ENCODE measurements at regions not wholly inside any gene's neighbourhood (a gene's known extent, or its start where the extent isn't known, plus 50 kb on each side); places are given as distances from the start of the nearest gene placed in this dataset.

DNA sequence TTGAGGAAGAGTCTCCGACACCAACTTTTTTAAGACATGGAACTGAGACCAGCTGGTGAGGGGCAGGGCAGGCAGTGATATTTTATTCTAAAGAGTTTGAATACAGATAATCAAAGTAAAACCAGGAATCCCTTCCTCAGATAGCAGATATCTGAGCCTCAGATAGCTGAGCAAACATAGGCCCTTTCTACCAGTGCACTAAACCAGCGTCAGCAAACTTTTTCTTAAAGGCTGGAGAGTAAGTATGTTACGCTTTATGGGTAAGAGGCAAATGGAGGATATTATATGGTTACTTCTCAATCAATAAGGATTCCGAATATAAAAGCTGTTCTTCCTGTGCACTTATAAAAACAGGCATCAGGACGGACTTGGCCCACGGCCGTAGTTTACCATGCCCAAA, 73.9 kb downstream of the WNT5A start:
- no peak for FAIRE-seq
- no peak for DNase-seq (ENCODE audit: low spot score in 2 of 2)

DNA sequence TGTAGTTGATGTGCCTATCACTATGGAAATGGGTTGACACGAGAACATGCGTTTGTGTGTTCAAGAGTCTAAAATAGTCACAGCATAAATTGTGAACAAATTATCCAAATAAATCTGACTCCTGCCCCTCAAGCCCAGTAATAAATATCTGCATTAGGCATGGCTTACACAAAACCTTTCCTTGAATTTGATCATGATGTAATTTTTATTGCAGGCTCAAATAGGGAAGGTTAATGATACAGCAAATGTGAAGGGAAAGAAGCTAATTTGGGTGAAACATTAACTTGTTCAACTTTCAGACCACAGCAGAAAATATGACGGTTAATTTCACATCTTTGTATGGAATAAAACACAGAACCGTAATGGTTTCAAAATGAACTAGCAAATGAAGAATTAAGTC, 74.6 kb downstream of the WNT5A start:
- DNase-seq (ENCODE audit: low spot score in 2 of 2), result no peak
- no peak for FAIRE-seq

DNA sequence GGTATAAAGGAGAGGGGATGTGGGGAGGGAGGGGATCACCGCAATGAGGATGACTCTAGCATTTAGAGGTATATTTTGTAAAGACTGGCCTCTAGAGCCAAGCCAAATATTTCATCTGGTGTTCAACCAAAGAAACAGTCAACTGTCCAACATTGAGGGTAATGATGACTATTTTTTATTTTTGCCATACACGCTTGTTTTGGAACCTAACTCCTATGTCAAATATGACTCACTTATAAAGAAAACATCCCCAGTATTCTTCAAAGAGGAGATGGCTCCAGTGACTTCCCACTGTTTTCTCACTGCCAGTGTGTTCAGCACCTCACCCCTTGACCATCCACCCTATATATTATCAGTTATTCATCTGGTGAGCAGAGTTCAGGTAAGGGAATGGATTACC, 77.3 kb downstream of the WNT5A start:
- no peak for FAIRE-seq
- no peak for DNase-seq (ENCODE audit: low spot score in 2 of 2)

DNA sequence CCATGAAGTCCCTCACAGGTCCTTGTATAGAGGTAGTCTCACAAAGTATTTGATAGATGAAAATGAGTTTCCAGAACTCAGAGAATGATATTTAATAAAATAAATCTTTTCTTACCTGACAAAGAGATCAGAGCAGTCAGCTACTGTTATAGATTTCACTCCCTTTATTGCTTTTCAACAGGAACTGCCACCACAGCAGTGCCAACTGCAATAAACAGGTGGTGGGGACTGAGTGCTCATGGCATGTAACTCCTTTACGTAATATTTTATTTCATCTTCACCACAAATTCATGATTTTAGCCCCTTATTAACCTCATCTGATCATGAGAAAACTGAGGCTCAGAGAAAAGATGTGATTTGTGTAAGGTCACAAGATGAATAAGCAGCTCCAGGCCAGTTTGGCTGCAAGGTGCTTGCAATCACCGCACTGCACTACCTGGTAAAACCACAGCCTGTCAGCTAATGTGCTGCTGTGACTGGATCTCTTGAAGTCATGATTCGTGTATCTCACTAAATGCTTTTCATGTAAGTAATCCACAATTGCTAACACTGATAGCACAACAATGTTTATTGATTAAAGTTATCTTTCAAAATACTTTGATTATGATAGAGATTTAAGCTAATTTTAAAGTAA, 78.8 kb downstream of the WNT5A start:
- no peak for FAIRE-seq
- no peak for DNase-seq (ENCODE audit: low spot score in 2 of 2)

DNA sequence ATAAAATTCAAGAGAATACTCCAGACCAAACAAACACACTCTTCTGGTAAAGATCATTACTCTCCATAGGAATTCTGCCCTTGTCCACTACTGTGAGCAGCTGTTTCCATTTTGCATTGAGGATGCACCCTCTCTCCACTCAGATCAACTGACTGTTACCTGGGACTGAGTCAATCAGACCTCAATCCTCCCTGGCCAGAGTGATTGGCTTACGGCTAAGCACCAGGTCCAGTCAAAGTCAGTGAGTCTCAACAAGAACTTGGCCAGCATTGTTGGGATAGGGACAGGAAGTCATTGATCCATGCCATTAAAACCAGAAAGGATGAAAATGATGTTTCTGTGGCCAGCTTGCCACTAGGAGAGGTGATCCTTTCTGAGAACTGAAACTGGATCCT, 79.7 kb downstream of the WNT5A start:
- no peak for DNase-seq (ENCODE audit: low spot score in 2 of 2)
- no peak for FAIRE-seq

DNA sequence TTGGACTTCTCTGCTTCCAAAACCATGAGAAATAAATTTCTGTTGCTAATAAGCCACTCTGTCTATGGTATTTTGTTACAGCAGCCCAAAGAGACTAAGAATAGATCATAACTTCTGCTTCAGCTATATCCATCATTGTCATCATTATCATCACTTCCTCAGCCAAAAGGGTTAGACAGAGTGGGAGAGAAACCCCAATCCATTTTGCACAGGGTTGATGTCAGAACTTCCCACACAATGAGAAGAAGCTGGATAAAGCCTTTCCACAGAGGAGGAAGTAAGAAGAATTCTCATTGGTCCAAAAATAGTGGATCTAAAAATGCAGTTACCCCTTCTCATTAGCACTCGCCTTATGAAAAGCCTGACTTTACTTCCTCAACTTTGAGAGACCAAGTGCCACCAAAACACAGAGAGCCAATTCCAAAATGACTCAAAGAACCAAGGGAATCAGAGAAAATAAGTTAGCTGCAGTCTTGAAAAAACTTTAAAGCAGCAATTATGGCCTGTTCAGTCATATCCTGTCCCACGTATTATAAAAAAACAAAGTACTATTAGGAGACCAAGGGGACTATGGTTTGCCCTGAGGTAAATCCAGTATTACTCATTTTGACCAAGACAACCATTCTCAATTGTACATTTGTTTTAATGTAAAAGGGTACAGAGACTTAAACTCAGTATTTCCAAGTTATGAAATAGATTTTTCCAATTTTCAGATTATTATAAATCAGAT, 80.2 kb downstream of the WNT5A start:
- no peak for FAIRE-seq
- no peak for DNase-seq (ENCODE audit: low spot score in 2 of 2)

DNA sequence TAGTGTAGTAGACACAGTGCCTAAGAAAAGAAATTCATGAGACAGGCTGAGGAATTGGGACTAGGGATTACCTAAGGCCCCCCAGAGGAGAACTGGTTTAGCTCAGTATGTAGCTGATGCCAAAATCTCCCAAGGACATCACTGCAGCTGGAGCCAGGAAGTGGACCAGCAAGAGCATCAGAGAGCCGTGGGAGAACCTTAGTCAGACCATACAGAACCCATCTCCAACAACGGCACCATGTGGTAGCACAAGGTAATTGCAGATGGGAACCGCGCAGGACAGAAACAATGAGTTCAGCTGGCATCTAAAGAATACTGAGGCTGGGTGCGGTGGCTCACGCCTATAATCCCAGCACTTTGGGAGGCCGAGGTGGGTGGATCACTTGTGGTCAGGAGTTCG, 81.7 kb downstream of the WNT5A start:
- DNase-seq (ENCODE audit: low spot score in 2 of 2) (no peak), FAIRE-seq (no peak)

DNA sequence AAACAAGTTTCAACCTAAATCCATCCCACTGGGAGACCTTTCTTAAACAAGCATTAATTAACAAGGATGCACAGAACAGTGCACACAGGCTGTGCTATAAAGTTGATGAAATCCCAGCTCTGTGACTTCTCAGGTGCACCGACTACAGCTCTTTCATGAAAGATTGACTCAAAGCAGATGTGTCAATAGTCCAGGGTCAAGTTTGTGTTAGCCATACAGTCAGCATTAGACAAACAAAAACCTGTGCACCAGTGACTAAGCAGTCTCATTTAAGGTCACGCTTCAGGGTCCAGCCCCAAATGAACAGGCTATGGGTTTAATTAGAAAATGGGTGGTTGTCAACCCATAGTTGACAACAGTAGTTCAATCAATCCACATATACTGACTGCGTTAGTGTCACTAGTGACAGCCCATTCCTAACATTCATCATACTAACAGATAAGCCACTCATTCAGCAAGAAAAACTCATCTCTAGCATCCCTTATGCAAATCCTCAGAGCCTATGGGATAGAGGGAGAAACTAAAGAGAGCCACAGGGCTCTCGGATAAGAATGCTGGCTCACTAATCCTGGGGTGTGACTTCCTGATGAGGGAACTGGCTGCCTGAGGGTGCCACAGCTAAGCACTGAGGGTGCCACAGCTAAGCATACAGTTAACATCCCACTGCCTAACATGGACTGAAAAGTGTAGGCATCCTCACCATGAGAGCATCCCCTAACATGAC, 84.1 kb downstream of the WNT5A start:
- no peak for DNase-seq (ENCODE audit: low spot score in 2 of 2)
- FAIRE-seq, result no peak

DNA sequence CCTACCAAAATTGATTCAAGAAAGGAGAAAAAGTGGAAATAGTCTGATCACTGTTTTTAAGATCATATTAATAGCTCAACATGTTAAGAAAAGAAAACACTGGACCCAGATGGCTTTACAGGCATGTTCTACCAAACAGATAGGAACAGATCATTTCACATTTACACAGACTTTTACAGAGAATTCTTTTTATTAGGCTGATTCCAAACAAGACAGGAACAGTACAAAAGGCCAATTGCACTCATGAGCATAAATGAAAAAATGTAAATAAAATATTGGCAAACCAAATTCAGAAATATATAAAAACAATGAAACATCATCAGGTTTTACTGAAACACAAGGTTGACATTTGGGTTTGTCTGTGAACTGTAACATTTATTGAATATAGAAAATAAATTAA, 106.5 kb downstream of the WNT5A start:
- FAIRE-seq (no peak), DNase-seq (ENCODE audit: low spot score in 2 of 2) (no peak)

DNA sequence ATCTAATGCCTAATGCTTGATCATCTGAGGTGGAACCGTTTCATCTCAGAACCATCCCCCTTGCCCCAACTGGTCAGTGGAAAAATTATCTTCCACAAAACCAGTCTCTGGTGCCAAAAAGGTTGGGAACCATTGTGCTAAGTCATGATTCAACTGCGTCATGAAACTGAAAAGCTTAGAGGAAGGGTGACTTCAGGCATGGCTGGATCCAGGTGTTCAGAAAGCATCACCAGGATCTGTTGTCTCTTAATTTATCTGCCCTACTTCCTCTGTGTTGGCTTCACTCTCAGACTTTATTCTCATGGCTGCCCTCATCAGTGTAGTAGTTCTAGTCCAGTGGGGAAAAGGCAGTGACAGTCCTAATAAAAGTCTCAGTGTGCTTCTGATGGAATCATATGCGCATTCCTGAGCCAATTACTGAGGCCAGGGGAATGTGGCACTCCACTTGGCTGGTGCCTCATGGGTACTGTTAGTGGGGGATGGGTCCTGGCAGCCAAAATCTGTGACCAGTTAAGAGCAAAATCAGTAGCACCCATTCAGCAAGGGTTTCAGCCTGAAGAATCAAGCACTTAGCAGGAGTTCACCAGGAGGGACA, 110.3 kb downstream of the WNT5A start:
- DNase-seq (ENCODE audit: low spot score in 2 of 2) (no peak), FAIRE-seq (no peak)

DNA sequence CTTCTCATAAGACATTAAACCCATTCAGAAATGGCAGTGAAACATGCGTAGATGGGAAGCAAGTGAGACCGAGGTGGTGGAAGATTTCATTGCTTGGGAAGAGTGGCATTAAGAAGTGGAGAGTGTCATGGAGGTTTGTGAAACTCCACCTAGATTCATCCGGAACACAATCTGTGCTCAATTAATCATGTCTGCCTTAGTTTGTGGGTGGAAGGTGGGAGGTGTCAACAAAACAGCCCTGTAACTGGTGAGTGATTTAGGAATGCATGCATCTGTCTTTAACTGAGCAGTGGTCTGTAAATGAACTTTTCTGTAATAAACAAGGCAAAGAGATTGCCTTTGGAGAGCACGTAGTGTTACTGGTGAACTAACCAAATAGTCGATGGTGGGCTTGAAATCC, 113.7 kb downstream of the WNT5A start:
- no peak for DNase-seq (ENCODE audit: low spot score in 2 of 2)
- no peak for FAIRE-seq

DNA sequence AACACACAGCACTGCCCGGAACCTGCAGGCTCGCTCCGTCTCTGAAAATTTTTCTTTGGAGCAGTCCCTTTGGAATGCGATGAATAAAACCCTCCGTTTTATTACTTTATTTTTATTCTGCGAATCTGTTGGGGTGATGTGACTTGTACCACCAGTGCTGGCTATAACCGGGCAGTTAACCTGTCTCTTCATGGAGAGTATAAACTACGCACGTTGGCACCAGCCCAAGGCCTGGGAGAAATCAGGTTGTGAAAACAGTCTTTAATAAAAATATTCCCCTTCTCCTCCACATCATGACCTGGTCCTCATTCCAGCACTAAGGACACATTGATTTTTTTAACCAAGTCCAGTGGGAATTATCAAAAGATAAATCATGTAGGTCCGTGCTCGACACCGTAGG, 116.8 kb downstream of the WNT5A start:
- FAIRE-seq (no peak), DNase-seq (ENCODE audit: low spot score in 2 of 2) (no peak)

DNA sequence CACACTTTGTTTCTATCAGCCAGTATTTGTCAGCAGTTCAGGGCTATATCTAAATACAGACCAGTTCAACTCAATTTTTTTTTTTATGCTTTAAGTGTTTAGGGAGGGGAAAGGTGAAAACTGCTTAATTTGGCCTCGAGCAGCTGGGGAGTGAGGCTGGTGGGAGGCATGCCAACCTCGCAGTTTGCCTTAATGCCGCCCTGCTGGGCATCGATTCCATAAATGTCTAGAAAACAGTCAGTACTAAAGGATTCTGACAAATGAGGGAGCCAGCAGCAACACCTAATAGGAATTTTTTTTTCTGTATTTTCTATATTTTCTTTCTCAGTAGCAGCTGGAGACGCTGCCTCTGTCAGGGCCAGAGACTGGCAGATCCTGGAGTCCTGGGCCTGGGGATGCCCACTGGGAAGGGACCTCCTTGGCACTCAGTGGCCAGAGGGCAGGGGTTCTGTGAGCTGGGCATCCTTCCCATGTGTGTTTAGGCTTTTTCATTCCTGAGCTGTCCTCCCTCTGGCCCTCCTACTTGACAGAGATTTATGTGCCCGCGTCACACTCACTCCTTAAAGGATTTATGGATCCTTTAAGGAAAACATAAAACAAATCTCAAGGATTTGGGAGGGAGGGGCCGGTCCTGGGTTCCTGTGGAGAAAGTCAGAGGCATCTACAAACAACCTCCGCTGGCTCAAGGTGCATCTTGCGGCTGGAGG, 117.8 kb downstream of the WNT5A start:
- FAIRE-seq, result no peak
- no peak for DNase-seq (ENCODE audit: low spot score in 2 of 2)

DNA sequence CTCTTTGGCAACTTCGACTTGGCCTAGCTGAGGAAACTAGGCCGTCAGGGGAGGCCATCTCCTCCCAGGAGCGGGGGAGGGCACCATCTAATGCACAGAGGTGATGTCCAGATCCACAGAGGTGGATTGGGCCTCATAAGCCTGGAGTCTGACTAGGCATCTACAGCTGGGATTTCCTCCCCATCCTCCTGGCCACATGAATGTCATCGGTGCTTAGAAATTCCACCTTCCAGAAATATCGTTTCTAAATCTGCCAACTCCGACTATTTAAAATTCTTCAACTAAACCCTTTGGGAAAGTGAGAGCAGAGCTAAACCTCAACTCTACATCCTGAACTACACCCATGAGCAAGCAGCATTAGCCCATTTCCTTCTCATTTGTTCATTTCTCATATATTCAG, 118.7 kb downstream of the WNT5A start:
- FAIRE-seq (no peak), DNase-seq (ENCODE audit: low spot score in 2 of 2) (no peak)

DNA sequence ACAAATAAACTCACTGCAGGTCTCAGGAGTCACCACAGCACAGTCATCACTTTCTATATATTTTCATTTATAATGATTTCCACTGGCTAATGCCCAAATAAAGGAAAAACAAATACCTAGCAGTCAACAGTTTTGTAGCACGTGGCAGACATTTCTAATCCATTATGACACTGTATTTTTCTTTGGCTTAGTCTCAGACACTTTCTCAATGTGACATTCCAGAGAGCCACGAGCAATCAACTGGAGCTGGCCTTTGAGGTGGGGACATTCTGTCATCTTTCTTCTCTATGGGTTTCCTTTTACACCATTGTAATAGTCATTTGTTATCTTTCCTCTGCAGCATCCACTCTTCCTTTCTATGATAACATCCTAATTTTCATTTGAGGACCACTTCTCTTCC, 119.7 kb downstream of the WNT5A start:
- FAIRE-seq (no peak), DNase-seq (ENCODE audit: low spot score in 2 of 2) (no peak)

DNA sequence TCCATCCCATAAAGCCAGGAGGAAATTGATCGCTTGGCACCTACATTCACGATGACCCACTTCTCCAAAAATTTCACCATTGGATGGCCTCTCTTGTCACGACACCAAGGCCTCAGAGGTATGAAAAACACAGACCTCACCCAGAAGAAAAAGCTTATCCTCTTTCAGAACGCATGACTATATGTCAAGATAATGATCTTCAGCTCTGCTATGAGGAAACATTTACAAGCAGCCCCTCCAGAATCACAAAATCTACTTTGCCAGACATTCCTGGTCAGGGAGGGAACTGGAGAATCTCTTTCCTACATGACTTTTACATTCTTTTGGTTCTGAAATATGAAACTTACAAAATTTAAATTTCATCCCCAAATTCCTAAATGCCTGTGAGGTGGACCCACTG, 122.7 kb downstream of the WNT5A start:
- DNase-seq (ENCODE audit: low spot score in 2 of 2), result no peak
- FAIRE-seq, result no peak

DNA sequence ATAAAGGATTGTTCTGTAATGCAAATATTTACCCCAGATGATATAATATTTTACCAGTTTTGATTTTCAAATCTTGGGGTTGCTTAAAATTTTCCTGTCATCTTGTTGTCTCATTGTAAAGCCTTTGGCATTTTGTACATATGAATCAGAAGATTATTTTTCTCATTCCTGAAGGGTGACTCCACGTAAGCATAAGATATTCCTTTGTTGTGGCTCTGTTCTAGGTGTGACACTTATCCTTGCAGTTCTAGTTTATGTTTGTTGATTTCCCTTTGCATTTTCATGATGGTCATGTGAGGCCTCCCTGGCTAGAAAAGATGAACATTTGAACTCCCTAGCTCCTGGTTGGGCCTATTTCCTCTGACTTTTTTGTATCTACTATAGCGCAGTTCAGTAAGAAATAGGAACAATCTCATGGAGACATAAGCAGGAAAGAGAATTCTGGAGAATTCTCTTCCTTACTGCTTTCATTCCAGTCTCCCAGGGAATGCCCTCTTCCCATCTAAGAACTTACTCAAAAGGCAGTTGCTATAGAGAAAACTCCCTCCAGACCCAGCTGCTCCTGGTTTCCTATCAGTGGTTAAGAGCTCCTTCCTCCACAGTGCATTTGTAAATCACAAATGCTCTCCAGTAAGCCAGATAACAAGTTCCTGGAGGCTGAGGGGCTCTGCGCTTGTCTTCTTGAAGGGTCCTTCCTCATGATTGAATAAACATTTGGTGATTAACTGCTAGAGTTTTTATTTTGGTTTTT, 124.7 kb downstream of the WNT5A start:
- DNase-seq (ENCODE audit: low spot score in 2 of 2) (no peak), FAIRE-seq (no peak)

DNA sequence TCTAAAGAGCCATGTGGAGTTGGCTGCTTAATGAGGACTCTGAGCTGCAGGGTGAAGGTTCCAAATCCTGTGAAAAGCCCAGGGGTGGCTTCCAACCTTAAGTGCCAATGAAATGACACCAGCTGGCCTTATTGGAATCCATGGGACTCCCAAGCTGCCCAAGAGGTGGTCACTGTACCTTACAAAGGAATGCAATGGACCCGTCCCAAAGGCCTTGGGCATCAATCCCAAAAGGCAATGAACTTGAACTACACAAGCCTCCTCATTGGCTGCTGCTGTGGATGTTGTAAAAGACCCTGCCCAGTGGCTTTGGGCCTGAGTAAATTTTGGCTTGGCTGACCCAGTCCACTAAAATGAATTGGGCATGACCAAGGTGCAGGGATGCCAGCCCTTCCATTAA, 129.3 kb downstream of the WNT5A start:
- DNase-seq (ENCODE audit: low spot score in 2 of 2), result no peak
- no peak for FAIRE-seq

DNA sequence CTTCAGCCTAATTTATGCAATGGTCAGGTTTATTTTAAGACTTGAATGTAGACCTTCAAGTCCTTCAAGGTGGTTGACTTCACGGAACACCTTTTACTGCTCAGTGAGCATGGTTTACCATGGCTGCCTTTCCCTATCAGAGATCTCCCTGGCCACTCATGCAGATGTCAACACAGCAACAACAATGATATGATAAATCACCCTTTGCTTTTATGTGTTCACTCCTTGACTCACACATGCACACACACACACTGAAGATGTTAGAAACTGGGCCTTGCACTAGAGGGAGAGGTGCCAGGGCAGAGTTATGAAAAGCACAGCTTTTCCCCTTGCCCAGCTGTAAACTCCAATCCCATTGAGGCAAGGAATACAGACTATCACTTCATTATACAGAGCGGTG, 134.4 kb downstream of the WNT5A start:
- no peak for FAIRE-seq
- no peak for DNase-seq (ENCODE audit: low spot score in 2 of 2)

DNA sequence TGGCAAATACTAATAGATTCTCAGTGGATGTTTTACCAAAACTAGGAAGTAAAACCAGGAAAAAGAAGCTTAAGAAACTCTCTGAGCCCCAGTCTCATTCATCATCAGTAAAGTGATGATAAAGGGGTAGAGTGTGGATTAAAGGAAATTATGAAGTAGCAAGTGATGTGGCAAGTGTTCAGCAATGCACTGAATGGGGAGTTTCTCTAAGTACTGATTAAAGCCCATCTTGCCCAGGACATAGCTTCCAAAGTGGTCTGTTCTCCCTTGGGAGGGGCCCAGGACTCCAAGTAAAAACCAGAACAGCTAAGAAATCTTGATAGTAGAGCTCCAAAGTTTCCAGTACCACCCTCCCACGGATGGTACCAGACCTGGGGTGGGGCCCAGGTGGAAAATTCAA, 137.3 kb downstream of the WNT5A start:
- FAIRE-seq (no peak), DNase-seq (ENCODE audit: low spot score in 2 of 2) (no peak)

Measured in frontal cortex (tissue), 3 donors.